SK-N-MC (cell line): ENCODE measurements at regions not wholly inside any gene's neighbourhood (a gene's known extent, or its start where the extent isn't known, plus 50 kb on each side); places are given as distances from the start of the nearest gene placed in this dataset.

ENCODE experiments used
- DNase-seq: peaks from one replicate; pipeline ENCODE4 v3.0.0-alpha.2; 2011; ENCODE audit warnings: low read depth, low spot score
- H3K27ac ChIP-seq: fragments of 200-600 bp; sonication (generic); 2 replicates; pipeline ENCODE4 v1.5.1; 2016; ENCODE audit warnings: mixed run types
- H3K36me3 ChIP-seq: fragments of 200-600 bp; sonication (generic); 2 replicates; pipeline ENCODE4 v1.6.1; 2017; ENCODE audit warnings: antibody characterized with exemption, low read length, mixed read lengths; ENCODE audit not compliant: insufficient read depth
- H3K4me3 ChIP-seq: fragments of 200-600 bp; sonication (generic); 2 replicates; pipeline ENCODE4 v1.5.1; 2016
- H3K9ac ChIP-seq: fragments of 200-600 bp; sonication (generic); 2 replicates; pipeline ENCODE4 v1.8.0; 2017; ENCODE audit warnings: mixed run types, mixed read lengths; ENCODE audit not compliant: insufficient read length
- H3K9me3 ChIP-seq: fragments of 200-600 bp; sonication (generic); 2 replicates; pipeline ENCODE4 v1.6.1; 2017; ENCODE audit warnings: low read depth, mild to moderate bottlenecking, antibody characterized with exemption, low read length, moderate library complexity, mixed read lengths
- EZH2 ChIP-seq: fragments of 200-600 bp; sonication (generic); IDR thresholded peaks from one replicate; pipeline ENCODE4 v1.6.1; 2017; ENCODE audit warnings: antibody characterized with exemption
- FOXP2 ChIP-seq: optimal IDR thresholded peaks from 2 replicates; pipeline ENCODE3; 2011; ENCODE audit warnings: mild to moderate bottlenecking, moderate library complexity; ENCODE audit not compliant: insufficient read depth; ENCODE audit errors: extremely low read length, control extremely low read depth
- POLR2AphosphoS5 ChIP-seq: IDR thresholded peaks from 2 replicates; pipeline ENCODE4 v1.6.1; 2012; ENCODE audit warnings: mild to moderate bottlenecking, low read depth, low read length, borderline replicate concordance

GRCh38 chr15:56816781-56817180 lies 83.5 kb upstream of the ZNF280D start:
- Histone ChIP-seq H3K9me3 (no peaks in the 10 kb centered on the region), H3K9ac (no peak overlapping the region), H3K4me3 (no peak overlapping the region), H3K27ac (no peak overlapping the region), H3K36me3 (no peaks in the 10 kb centered on the region)
- TF ChIP-seq POLR2AphosphoS5 (no peak), EZH2 (no peak), FOXP2 (no peak)
- DNase-seq: no peak

GRCh38 chr15:56815247-56815646 lies 81.9 kb upstream of the ZNF280D start:
- no peak for TF ChIP-seq POLR2AphosphoS5
- no peak for TF ChIP-seq FOXP2
- TF ChIP-seq EZH2: no peak
- H3K36me3 ChIP-seq: no peaks in the 10 kb centered on the region
- no peak for DNase-seq
- H3K4me3 ChIP-seq: no peak overlapping the region
- H3K27ac ChIP-seq: no peak overlapping the region
- no peaks in the 10 kb centered on the region for H3K9me3 ChIP-seq
- no peak overlapping the region for H3K9ac ChIP-seq

GRCh38 chr15:56814429-56814828 lies 81.1 kb upstream of the ZNF280D start:
- TF ChIP-seq FOXP2: no peak
- TF ChIP-seq EZH2: no peak
- TF ChIP-seq POLR2AphosphoS5: no peak
- no peak for DNase-seq
- no peak overlapping the region for H3K9ac ChIP-seq
- H3K9me3 ChIP-seq: no peaks in the 10 kb centered on the region
- no peak overlapping the region for H3K27ac ChIP-seq
- no peak overlapping the region for H3K4me3 ChIP-seq
- no peaks in the 10 kb centered on the region for H3K36me3 ChIP-seq

- Histone ChIP-seq H3K9ac (no peak overlapping the region), H3K27ac (no peak overlapping the region), H3K4me3 (no peak overlapping the region), H3K36me3 (no peaks in the 10 kb centered on the region), H3K9me3 (no peaks in the 10 kb centered on the region)
- TF ChIP-seq EZH2 (no peak), POLR2AphosphoS5 (no peak), FOXP2 (no peak)
- no peak for DNase-seq
Measured at GRCh38 chr15:56813995-56814394, 80.7 kb upstream of the ZNF280D start.

- no peak overlapping the region for H3K27ac ChIP-seq
- TF ChIP-seq POLR2AphosphoS5 (no peak), FOXP2 (no peak), EZH2 (no peak)
Measured at GRCh38 chr15:56812961-56813360, 79.7 kb upstream of the ZNF280D start.

GRCh38 chr15:56812221-56812620 lies 78.9 kb upstream of the ZNF280D start:
- no peaks in the 10 kb centered on the region for H3K36me3 ChIP-seq
- H3K4me3 ChIP-seq: no peak overlapping the region
- H3K9me3 ChIP-seq: no peaks in the 10 kb centered on the region
- H3K27ac ChIP-seq: no peak overlapping the region
- TF ChIP-seq FOXP2 (no peak), EZH2 (no peak), POLR2AphosphoS5 (no peak)
- no peak overlapping the region for H3K9ac ChIP-seq
- no peak for DNase-seq

More at GRCh38 chr15:56812961-56813360, 79.7 kb upstream of the ZNF280D start:
- no peaks in the 10 kb centered on the region for H3K9me3 ChIP-seq
- H3K4me3 ChIP-seq: no peak overlapping the region
- H3K9ac ChIP-seq: no peak overlapping the region
- H3K36me3 ChIP-seq: no peaks in the 10 kb centered on the region
- DNase-seq: no peak

GRCh38 chr15:56811586-56811985 lies 78.3 kb upstream of the ZNF280D start:
- no peak for DNase-seq
- Histone ChIP-seq H3K4me3 (no peak overlapping the region), H3K9me3 (no peaks in the 10 kb centered on the region), H3K9ac (no peak overlapping the region), H3K36me3 (no peaks in the 10 kb centered on the region), H3K27ac (no peak overlapping the region)
- TF ChIP-seq FOXP2 (no peak), EZH2 (no peak), POLR2AphosphoS5 (no peak)

- Histone ChIP-seq H3K9ac (no peak overlapping the region), H3K9me3 (no peaks in the 10 kb centered on the region), H3K4me3 (no peak overlapping the region), H3K36me3 (no peaks in the 10 kb centered on the region), H3K27ac (no peak overlapping the region)
- DNase-seq: no peak
- TF ChIP-seq FOXP2: no peak
- no peak for TF ChIP-seq EZH2
- no peak for TF ChIP-seq POLR2AphosphoS5
Measured at GRCh38 chr15:56808160-56808559, 74.9 kb upstream of the ZNF280D start.

- no peaks in the 10 kb centered on the region for H3K9me3 ChIP-seq
- no peaks in the 10 kb centered on the region for H3K36me3 ChIP-seq
- TF ChIP-seq FOXP2 (no peak), EZH2 (no peak), POLR2AphosphoS5 (no peak)
- no peak overlapping the region for H3K27ac ChIP-seq
- no peak for DNase-seq
- no peak overlapping the region for H3K9ac ChIP-seq
- no peak overlapping the region for H3K4me3 ChIP-seq
Measured at GRCh38 chr15:56806148-56806536, 72.8 kb upstream of the ZNF280D start.
